ENCODE measurements at regions not wholly inside any gene's neighbourhood (a gene's known extent, or its start where the extent isn't known, plus 50 kb on each side); places are given as distances from the start of the nearest gene placed in this dataset.

- DNase-seq (ENCODE audit: low read depth, low spot score): no peak
Observed at GRCh38 chr22:49099089-49099488, 728.6 kb downstream of the BRD1 start.

- no peak for DNase-seq (ENCODE audit: low read depth, low spot score)
Observed at GRCh38 chr22:49097966-49098365, 729.7 kb downstream of the BRD1 start.

GRCh38 chr22:49097171-49097925 is 730.3 kb downstream of the BRD1 start:
- DNase-seq (ENCODE audit: low read depth, low spot score): no peak

- DNase-seq (ENCODE audit: low read depth, low spot score): no peak
Observed at GRCh38 chr22:49096476-49096875, 731.2 kb downstream of the BRD1 start.

GRCh38 chr22:49095366-49095765 is 732.3 kb downstream of the BRD1 start:
- no peak for DNase-seq (ENCODE audit: low read depth, low spot score)

GRCh38 chr22:49094858-49095257 is 732.8 kb downstream of the BRD1 start:
- no peak for DNase-seq (ENCODE audit: low read depth, low spot score)

GRCh38 chr22:49094151-49094550 is 733.5 kb downstream of the BRD1 start:
- DNase-seq (ENCODE audit: low read depth, low spot score): no peak

- no peak for DNase-seq (ENCODE audit: low read depth, low spot score)
Observed at GRCh38 chr22:49093192-49093880, 734.3 kb downstream of the BRD1 start.

- no peak for DNase-seq (ENCODE audit: low read depth, low spot score)
Observed at GRCh38 chr22:49092716-49093115, 735.0 kb downstream of the BRD1 start.

- DNase-seq (ENCODE audit: low read depth, low spot score): no peak
Observed at GRCh38 chr22:49091917-49092545, 735.6 kb downstream of the BRD1 start.

- no peak for DNase-seq (ENCODE audit: low read depth, low spot score)
Observed at GRCh38 chr22:49091451-49091850, 736.2 kb downstream of the BRD1 start.

GRCh38 chr22:49090853-49091135 is 736.9 kb downstream of the BRD1 start:
- no peak for DNase-seq (ENCODE audit: low read depth, low spot score)

- no peak for DNase-seq (ENCODE audit: low read depth, low spot score)
Observed at GRCh38 chr22:49090061-49090852, 737.4 kb downstream of the BRD1 start.

- no peak for DNase-seq (ENCODE audit: low read depth, low spot score)
Observed at GRCh38 chr22:49088801-49089791, 738.6 kb downstream of the BRD1 start.

GRCh38 chr22:49087716-49088601 is 739.7 kb downstream of the BRD1 start:
- DNase-seq (ENCODE audit: low read depth, low spot score): no peak

GRCh38 chr22:49087198-49087597 is 740.5 kb downstream of the BRD1 start:
- DNase-seq (ENCODE audit: low read depth, low spot score): no peak

- DNase-seq (ENCODE audit: low read depth, low spot score): no peak
Observed at GRCh38 chr22:49086606-49087157, 741.0 kb downstream of the BRD1 start.

GRCh38 chr22:49086181-49086580 is 741.5 kb downstream of the BRD1 start:
- no peak for DNase-seq (ENCODE audit: low read depth, low spot score)

- DNase-seq (ENCODE audit: low read depth, low spot score): no peak
Observed at GRCh38 chr22:49084206-49084605, 743.5 kb downstream of the BRD1 start.

- no peak for DNase-seq (ENCODE audit: low read depth, low spot score)
Observed at GRCh38 chr22:49083607-49084006, 744.1 kb downstream of the BRD1 start.
